ENCODE measurements at regions not wholly inside any gene's neighbourhood (a gene's known extent, or its start where the extent isn't known, plus 50 kb on each side); places are given as distances from the start of the nearest gene placed in this dataset.

DNA sequence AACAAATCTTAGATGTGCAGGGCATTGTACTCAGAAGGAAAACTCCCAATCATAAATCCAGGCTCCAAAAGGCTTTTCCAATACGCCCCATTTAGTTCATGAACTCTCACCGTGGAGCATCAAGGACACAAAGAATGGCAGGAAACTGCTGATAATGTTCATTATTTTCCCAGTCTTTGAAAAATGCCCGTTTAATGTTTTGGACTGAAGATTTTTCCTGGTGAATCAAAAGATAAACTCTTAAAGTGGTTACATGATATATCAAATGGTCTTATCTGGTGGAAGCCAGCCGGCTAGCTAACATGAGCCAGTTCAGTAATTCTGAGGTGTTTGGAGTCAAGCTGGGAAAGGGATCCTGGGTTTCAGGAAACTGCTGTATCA, 62.1 kb upstream of the AP1S2 start:
- H3K36me3 ChIP-seq (ENCODE audit: insufficient read depth, low read length), result no peaks in the 10 kb centered on the region
- CTCF ChIA-PET (ENCODE audit: unreplicated experiment), result no interaction called here
- H3K4me2 ChIP-seq (ENCODE audit: low read length), result no peak overlapping the region
- no peak overlapping the region for H3K4me3 ChIP-seq (ENCODE audit: low read depth, low read length, poor library complexity, severe bottlenecking)
- no peak for DNase-seq (ENCODE audit: low spot score)
- H2AFZ ChIP-seq (ENCODE audit: low read length), result no peak overlapping the region
- no peaks in the 10 kb centered on the region for H3K9me3 ChIP-seq (ENCODE audit: low read length)
- H3K79me2 ChIP-seq (ENCODE audit: insufficient read depth, low read depth, low read length), result no peaks in the 10 kb centered on the region
- intact Hi-C loops (cut with micrococcal nuclease; ENCODE audit: unreplicated experiment), result no loop called here
- TF ChIP-seq, protein P1, sequence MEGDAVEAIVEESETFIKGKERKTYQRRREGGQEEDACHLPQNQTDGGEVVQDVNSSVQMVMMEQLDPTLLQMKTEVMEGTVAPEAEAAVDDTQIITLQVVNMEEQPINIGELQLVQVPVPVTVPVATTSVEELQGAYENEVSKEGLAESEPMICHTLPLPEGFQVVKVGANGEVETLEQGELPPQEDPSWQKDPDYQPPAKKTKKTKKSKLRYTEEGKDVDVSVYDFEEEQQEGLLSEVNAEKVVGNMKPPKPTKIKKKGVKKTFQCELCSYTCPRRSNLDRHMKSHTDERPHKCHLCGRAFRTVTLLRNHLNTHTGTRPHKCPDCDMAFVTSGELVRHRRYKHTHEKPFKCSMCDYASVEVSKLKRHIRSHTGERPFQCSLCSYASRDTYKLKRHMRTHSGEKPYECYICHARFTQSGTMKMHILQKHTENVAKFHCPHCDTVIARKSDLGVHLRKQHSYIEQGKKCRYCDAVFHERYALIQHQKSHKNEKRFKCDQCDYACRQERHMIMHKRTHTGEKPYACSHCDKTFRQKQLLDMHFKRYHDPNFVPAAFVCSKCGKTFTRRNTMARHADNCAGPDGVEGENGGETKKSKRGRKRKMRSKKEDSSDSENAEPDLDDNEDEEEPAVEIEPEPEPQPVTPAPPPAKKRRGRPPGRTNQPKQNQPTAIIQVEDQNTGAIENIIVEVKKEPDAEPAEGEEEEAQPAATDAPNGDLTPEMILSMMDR (conservative IDR thresholded peaks at IDR 0.05; ENCODE audit: low read length), result no peak
- no peak for TF ChIP-seq EZH2phosphoT487 (IDR thresholded peaks at IDR 0.05; ENCODE audit: borderline replicate concordance, low read depth, low read length)
- no peaks in the 10 kb centered on the region for H3K9me2 ChIP-seq (ENCODE audit: insufficient read depth, low read length)
- BruUV-seq (replicated peaks), result no TSS peak
- H3K27ac ChIP-seq (ENCODE audit: low read depth, low read length, poor library complexity, severe bottlenecking), result no peak overlapping the region
- no peaks in the 10 kb centered on the region for H4K20me1 ChIP-seq (ENCODE audit: insufficient read depth, low read length)
- POLR2A ChIA-PET, result interaction anchor here (1.0 kb wide), 1 partner anchor 69 kb away, joined by 3 read pairs; no protein-coding TSS in a partner anchor
- H3K4me1 ChIP-seq (ENCODE audit: insufficient read depth, low read length, poor library complexity, severe bottlenecking), result no peaks in the 10 kb centered on the region

DNA sequence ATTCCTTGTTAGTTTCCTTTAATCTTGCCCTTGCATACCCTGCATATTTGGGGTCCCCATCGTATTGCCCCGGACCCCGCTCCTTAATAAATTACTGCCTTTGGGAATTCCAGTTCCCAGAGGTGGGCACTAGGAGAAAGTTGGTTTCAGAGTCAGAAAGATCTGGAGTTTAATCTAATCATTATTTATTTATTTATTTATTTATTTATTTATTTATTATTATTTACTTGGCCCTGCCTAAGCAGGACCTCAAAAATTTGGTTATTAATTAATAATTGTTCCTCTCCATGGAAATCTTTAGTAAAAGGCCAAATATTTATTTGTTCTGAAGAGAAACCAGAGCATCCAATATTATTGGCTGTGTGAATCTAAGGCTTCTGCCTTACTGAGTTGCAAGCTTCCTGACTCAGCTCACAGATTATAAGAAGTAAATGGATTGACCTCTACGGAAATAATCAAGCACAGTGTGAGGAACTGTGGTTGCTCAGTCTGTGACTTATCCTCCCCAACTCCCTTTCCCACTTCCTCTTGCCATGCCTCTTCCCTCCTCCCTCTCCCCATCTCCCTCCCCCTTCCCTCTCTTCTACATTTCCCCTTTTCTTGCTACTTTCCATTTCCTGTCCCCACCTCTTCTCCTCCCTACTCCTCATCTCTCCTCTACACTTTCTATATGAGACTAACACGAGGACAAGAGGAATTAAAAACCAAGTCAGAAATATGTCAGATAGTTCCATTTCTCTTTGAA, 61.5 kb upstream of the AP1S2 start:
- no peaks in the 10 kb centered on the region for H3K4me1 ChIP-seq (ENCODE audit: insufficient read depth, low read length, poor library complexity, severe bottlenecking)
- no peaks in the 10 kb centered on the region for H3K36me3 ChIP-seq (ENCODE audit: insufficient read depth, low read length)
- no peak overlapping the region for H3K27ac ChIP-seq (ENCODE audit: low read depth, low read length, poor library complexity, severe bottlenecking)
- H4K20me1 ChIP-seq (ENCODE audit: insufficient read depth, low read length), result no peaks in the 10 kb centered on the region
- no TSS peak for BruUV-seq (replicated peaks)
- H3K9me3 ChIP-seq (ENCODE audit: low read length), result no peaks in the 10 kb centered on the region
- no peak for DNase-seq (ENCODE audit: low spot score)
- no peak overlapping the region for H2AFZ ChIP-seq (ENCODE audit: low read length)
- TF ChIP-seq, protein P1 (conservative IDR thresholded peaks at IDR 0.05; ENCODE audit: low read length), result no peak
- TF ChIP-seq EZH2phosphoT487 (IDR thresholded peaks at IDR 0.05; ENCODE audit: borderline replicate concordance, low read depth, low read length), result no peak
- H3K4me3 ChIP-seq (ENCODE audit: low read depth, low read length, poor library complexity, severe bottlenecking), result no peak overlapping the region
- H3K9me2 ChIP-seq (ENCODE audit: insufficient read depth, low read length), result no peaks in the 10 kb centered on the region
- H3K4me2 ChIP-seq (ENCODE audit: low read length), result no peak overlapping the region
- CTCF ChIA-PET (ENCODE audit: unreplicated experiment), result no interaction called here
- no peaks in the 10 kb centered on the region for H3K79me2 ChIP-seq (ENCODE audit: insufficient read depth, low read depth, low read length)
- intact Hi-C loops (cut with micrococcal nuclease; ENCODE audit: unreplicated experiment), result no loop called here
- POLR2A ChIA-PET, result no interaction called here

DNA sequence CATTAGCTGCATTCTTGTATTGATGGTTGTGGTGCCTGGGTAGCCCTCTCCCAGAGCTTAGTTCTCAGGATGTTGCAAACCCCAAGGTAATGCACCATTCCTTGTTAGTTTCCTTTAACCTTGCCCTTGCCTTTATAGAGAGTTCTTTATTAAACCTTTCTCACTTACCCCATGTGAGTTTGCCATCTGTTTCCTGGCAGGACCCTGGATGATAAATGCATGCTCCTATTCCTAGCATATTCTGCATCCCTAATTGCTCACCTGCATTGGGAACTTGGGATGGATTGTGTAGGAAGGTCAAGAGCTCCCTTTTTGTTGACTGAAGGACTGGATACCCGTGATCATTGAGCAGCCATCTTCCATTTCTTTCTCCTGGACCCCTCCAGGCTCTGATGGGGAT, 59.9 kb upstream of the AP1S2 start:
- POLR2A ChIA-PET, result interaction anchor here (0.6 to 1.1 kb wide), 4 partner anchors 9 to 60 kb away, joined by 3 to 5 read pairs (median 4); no protein-coding TSS in a partner anchor
- Histone ChIP-seq H4K20me1 (ENCODE audit: insufficient read depth, low read length) (no peaks in the 10 kb centered on the region), H3K9me3 (ENCODE audit: low read length) (no peaks in the 10 kb centered on the region), H3K27ac (ENCODE audit: low read depth, low read length, poor library complexity, severe bottlenecking) (no peak overlapping the region), H3K36me3 (ENCODE audit: insufficient read depth, low read length) (no peaks in the 10 kb centered on the region), H3K4me3 (ENCODE audit: low read depth, low read length, poor library complexity, severe bottlenecking) (no peak overlapping the region), H3K4me2 (ENCODE audit: low read length) (no peak overlapping the region), H3K9me2 (ENCODE audit: insufficient read depth, low read length) (no peaks in the 10 kb centered on the region), H3K4me1 (ENCODE audit: insufficient read depth, low read length, poor library complexity, severe bottlenecking) (peaks cover 4% of the 10 kb centered on the region), H2AFZ (ENCODE audit: low read length) (no peak overlapping the region), H3K79me2 (ENCODE audit: insufficient read depth, low read depth, low read length) (no peaks in the 10 kb centered on the region)
- CTCF ChIA-PET (ENCODE audit: unreplicated experiment), result no interaction called here
- DNase-seq (ENCODE audit: low spot score), result no peak
- TF ChIP-seq, protein P1 (conservative IDR thresholded peaks at IDR 0.05; ENCODE audit: low read length), result no peak
- TF ChIP-seq EZH2phosphoT487 (IDR thresholded peaks at IDR 0.05; ENCODE audit: borderline replicate concordance, low read depth, low read length), result no peak
- intact Hi-C loops (cut with micrococcal nuclease; ENCODE audit: unreplicated experiment), result no loop called here
- BruUV-seq (replicated peaks), result no TSS peak
